HG03196 (cell line): ENCODE measurements at regions not wholly inside any gene's neighbourhood (a gene's known extent, or its start where the extent isn't known, plus 50 kb on each side); places are given as distances from the start of the nearest gene placed in this dataset.
"Not testable (repeated sequence)": the region's sequence is repeated elsewhere in the genome, so short reads cannot be mapped to it uniquely, and the experiment has no call there.

Experiments
- ATAC-seq: cut with Tn5 transposase; IDR thresholded peaks from one replicate; pipeline ENCODE4 v1.9.1; 2021; ENCODE audit not compliant: unreplicated experiment

GRCh38 chr12:65721541-65722190, 102.6 kb upstream of the HMGA2 start:
- ATAC-seq = no peak

DNA sequence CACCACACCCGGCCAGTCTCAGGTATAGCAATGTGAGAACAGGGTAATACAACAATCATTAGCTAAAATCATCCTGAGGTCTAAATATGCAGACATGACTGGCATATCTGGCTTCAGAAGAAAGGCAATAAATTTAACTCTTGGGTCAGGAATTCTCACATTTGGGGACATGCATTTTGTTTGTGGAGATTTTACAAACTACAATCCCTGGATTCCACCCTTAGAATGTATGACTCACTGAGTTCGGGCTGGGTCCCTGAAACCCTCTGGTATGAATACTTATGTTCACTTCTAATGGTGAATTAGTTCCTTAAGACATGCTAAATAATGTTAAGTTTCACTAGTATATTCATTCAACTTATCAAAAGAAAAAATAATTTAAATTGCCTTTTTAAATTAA, 98.9 kb upstream of the HMGA2 start:
- ATAC-seq = no peak

DNA sequence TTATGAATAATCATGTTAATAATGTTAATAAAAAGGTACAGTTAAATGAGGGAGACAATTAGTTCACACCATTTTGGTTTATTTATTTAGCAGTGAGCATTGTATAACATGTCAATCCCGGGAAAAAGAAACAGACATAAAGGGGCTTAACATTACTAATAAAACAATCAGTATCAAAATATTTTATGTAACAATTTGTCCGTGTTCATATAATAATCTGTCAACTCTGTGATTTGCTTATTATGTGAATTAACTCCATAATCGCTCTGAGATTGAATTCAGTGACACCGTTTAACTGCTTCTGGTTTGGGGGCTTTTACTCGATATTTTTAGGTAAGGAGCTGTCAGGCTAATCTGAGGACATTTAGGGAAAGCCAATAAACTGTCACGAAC, 95.8 kb upstream of the HMGA2 start:
- no peak for ATAC-seq

DNA sequence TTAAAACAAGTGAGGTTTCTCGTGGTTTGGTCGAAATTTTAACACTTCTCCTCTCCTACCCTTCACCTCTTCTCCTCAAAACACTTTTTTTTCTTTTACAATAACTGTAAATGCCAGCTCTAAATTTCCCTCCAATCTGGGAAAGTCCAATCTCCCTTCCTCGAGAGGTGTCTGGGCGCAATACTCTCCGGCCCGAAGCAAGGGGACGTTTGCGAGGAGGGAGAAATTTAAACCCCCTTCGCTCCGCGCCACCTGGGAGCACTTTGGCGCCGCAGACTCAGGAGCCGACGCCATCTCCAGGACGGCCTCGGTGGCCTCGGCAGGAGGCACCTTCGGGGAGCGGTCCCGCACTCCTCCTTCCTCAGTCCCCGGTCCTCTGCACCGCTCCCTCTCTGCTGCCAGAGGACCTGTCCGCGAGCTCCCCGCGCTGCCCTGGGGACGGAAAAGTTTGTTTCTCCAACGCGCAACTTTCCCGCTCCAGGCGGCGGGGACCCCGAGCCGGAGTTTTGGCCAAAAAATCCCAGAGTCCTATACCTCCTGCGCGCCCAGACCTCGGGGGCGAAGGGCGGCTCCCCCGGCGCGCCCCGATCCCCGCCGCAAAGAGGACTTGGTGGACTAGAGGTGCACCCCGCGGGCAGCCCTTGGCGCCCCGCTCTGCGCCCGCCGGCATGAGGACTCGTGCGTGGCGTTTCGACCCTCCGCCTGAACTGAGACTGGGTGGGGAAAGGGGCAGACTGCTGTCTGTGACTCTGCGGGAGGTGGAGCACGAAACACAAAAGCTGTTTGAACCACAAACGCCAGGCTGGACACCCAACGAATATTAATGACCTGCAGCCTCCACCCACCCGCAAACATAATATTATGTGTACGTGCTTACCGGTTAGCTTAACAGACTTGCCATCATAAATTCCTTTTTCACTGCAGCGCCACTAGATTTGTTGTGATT, 95.2 kb upstream of the HMGA2 start:
- no peak for ATAC-seq

DNA sequence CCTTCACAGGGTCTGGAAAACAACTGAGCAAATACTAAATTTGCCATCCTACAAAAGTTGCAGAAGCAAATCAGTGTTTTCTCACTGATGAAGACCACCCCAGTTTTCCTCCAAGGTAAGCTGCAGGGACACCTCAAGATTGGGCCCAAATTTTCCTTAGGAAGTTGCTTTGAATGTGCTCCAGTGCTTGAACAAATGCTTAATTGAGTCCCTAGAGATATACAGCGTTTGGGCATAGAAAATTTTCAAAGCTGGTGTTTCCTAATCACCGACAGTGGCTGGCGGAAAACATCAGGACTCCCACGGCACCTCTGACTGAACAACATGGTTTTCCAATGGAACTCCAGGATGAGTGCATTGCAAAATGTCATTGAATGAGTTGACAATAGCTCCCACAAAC, 92.5 kb upstream of the HMGA2 start:
- no peak for ATAC-seq

- ATAC-seq = not testable (repeated sequence)
These were observed 90.6 kb upstream of the HMGA2 start for GRCh38 chr12:65733643-65734042.

- ATAC-seq = no peak
These were observed 90.1 kb upstream of the HMGA2 start for GRCh38 chr12:65734226-65734625.

DNA sequence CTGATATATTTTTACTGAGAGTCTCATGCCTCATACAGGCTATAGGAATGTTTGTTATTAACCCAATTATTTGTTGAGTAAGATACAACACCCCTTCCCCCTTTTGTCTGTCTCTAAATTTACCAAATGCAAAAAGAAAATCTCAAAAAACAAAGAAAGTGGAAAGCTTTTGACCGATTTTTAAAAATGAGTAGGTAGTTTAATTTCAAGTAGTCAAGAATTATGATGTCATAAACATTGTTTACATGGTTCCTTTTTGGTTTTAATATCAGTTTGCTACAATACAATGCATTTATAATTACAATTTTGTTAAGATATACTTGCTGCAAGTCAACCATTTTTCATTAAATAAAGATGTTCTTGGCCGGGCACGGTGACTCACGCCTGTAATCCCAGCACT, 84.7 kb upstream of the HMGA2 start:
- ATAC-seq = no peak

GRCh38 chr12:65740506-65740872, 83.8 kb upstream of the HMGA2 start:
- ATAC-seq = no peak

DNA sequence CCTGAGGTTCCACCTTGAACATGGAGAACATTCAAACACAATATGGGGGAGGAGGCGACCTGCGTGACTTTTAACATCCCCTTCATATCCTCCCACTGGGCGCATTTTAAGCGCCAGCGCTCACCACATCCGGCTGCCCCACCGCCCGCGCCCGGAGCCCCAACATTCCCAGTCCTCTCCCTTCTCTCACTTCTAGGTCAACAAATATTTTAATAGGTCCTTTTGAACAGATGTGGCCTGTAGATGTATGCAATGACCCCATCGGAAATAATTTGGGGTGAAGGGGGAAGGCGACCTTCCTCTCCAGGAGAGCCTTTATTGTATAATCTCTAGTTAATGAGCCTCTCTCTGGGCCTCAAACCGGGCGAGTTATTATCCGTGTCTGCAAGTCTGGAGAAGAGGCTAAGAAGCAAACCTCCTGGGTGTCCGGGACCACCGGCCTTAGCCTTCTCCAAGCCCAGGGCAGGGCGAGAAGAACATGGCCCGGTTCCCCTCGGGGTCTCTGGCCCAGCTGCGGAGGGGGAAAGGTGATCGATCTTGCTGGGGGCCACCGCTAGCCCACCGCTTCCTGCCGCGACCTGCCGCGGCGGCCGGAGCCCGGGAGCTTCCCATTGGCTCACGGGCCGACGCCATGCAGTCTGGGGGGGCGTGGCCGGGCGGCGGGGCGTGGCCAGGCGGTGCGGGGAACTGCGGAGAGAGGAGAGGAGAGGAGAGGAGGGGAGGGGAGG, 83.2 kb upstream of the HMGA2 start:
- ATAC-seq = no peak

DNA sequence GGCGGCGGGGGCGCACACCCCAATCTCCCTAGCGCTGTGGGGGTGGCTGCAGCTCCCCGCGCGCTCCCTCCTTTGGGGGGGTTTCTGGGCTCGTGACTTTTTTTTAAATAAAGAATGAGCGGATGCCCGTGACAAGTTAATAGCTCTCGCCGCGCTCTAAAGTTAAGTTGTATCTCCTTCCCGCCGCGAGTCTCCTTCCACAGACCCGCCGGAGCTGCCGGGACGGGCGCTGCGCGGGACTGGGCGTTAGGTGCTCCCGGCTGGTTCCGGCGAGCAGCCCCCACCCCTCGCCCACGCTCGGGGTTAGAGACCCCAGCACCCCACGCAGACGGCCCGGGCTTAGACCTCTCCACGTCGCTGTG, 82.6 kb upstream of the HMGA2 start:
- ATAC-seq = no peak

GRCh38 chr12:65742018-65743010, 82.0 kb upstream of the HMGA2 start:
- no peak for ATAC-seq

DNA sequence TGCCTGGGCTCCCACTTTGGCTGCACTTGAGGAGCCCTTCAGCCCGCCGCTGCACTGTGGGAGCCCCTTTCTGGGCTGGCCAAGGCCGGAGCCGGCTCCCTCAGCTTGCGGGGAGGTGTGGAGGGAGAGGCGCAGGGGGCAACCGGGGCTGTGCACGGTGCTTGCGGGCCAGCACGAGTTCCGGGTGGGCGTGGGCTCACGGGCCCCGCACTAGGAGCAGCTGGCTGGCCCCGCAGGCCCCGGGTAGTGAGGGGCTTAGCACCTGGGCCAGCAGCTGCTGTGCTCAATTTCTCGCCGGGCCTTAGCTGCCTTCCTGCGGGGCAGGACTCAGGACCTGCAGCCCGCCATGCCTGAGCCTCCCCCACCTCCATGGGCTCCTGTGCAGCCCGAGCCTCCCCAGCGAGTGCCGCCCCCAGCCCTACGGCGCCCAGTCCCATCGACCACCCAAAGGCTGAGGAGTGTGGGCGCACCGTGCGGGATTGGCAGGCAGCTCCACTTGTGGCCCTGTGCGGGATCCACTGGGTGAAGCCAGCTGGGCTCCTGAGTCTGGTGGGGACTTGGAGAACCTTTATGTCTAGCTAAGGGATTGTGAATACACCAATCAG, 79.9 kb upstream of the HMGA2 start:
- not testable (repeated sequence) for ATAC-seq

GRCh38 chr12:65747338-65747737, 76.9 kb upstream of the HMGA2 start:
- no peak for ATAC-seq

GRCh38 chr12:65748332-65748731, 76.0 kb upstream of the HMGA2 start:
- ATAC-seq = no peak

DNA sequence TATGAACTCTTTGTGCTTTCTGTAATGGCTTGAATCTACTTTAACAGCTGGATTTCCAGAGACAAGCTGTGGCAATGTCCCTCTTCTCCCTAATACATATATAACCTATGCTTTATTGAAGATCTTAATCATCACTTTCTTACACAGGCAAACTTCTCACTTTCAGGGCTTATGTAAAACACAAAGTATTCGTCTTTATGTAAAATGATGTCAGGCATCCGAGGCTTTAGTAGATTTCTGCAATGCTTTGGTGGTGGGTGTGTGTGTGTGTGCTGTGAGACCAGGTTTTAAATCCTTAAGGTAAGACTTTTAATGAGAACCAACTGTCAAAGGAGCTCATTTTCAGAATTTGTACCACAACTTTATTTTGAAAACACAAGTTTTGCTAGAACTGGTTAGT, 70.0 kb upstream of the HMGA2 start:
- ATAC-seq = no peak

DNA sequence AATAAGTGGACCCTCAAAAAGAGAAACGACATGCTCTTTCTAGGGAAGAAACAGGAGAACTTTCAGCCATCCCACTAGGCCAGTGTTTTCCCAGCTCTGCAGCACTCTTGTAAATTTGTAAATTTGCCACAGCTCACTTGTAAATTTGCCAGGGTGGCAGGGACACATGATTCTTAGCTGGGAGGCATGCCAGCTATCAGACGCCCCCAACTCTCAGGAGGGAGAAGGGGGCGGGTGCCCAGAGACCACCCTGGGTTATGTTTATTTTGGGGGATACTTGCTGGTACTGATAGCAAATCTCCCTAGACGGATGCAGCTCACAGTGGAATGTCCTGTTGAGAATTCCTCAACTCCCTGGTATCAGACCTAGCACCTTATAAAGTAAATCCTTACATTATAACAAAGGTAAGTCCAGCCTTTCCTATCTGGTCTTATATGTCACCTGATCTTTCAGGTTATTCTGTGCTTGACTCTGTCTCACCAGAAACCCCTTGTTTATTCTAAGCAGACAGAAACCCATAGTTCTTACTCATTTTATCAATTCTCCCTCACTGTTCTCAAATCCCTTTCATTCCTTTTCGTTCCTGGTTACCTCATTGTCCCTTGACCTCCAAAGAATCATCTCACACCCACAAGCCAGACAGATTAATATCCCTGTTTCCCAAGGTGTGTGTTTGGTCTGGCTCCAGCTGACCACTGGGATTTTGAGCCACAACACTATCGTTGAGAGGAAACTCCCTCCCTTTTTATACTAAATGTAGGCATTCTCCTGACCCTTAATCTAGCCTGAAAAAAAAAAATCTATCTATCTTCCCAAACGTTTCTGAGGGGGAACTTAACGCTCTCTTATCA, 69.3 kb upstream of the HMGA2 start:
- ATAC-seq = no peak

DNA sequence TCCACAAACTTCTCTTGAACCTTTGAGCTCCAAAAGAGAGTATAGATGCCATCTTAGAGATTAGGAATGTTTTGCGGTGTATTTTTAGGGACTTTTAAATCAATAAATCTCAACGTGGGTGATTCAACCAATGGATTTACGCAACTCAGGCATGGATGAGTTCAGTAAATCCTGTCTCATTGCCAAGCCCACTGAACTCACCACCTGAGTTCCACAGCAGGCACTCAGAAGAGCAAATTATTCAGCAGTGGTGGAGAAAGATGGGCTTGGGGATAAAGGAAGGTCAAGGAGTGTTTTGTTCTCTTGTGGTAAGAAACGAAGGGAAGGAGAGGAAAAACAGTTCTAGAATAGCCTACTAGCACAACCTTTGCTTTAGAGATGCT, 68.7 kb upstream of the HMGA2 start:
- no peak for ATAC-seq

DNA sequence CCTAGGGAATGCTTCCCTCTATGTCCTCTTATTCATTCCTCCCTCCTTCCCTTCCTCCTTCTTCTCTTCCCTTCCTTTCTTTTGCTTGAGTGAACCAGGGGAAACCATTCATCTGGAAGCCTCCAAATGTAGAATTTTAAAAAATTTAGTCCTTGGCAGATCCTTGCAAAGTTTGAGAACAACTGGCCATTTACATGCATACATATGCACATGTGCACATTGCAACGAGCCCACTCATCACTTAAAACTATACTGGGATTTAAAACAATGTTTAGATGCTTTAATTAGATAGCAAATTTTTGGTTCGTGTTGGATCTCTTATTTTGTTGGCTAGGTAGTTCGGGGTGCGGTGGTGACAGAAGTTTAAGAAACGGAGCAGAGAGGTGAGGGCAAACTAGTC, 68.0 kb upstream of the HMGA2 start:
- no peak for ATAC-seq
